GM23248 (cell line): ENCODE measurements at regions not wholly inside any gene's neighbourhood (a gene's known extent, or its start where the extent isn't known, plus 50 kb on each side); places are given as distances from the start of the nearest gene placed in this dataset.

Experiments used
- EZH2 ChIP-seq: fragments of 200-600 bp; sonication (generic); IDR thresholded peaks from 2 replicates; pipeline ENCODE4 v1.6.1; 2018; ENCODE audit warnings: antibody characterized with exemption, mild to moderate bottlenecking; ENCODE audit not compliant: insufficient read depth, poor library complexity, severe bottlenecking
- EZH2phosphoT487 ChIP-seq: fragments of 200-600 bp; sonication (generic); IDR thresholded peaks from 2 replicates; pipeline ENCODE4 v1.6.1; 2018; ENCODE audit warnings: antibody characterized with exemption, moderate library complexity, mild to moderate bottlenecking, low read depth; ENCODE audit not compliant: insufficient read depth

GRCh38 chr3:72178463-72179106 lies 393.6 kb upstream of the PROK2 start:
- TF ChIP-seq EZH2 (no peak), EZH2phosphoT487 (no peak)
